ENCODE measurements at regions not wholly inside any gene's neighbourhood (a gene's known extent, or its start where the extent isn't known, plus 50 kb on each side); places are given as distances from the start of the nearest gene placed in this dataset.

DNA sequence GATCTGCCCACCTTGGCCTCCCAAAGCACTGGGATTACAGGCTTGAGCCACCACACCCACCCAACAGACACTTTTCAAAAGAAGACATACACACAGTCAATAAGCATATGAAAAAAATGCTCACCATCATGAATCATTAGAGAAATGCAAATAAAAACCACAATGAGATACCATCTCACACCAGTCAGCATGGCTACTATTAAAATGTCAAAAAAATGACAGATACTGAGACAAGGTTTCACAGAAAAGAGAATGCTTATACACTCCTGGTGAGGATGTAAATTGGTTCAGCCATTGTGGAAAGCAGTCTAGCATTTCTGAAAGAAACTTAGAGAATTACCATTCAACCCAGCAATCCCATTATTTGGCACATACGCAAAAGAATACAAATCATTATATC is 1947.2 kb downstream of the SUCLG1 start (continued):
- TF ChIP-seq, protein P1, sequence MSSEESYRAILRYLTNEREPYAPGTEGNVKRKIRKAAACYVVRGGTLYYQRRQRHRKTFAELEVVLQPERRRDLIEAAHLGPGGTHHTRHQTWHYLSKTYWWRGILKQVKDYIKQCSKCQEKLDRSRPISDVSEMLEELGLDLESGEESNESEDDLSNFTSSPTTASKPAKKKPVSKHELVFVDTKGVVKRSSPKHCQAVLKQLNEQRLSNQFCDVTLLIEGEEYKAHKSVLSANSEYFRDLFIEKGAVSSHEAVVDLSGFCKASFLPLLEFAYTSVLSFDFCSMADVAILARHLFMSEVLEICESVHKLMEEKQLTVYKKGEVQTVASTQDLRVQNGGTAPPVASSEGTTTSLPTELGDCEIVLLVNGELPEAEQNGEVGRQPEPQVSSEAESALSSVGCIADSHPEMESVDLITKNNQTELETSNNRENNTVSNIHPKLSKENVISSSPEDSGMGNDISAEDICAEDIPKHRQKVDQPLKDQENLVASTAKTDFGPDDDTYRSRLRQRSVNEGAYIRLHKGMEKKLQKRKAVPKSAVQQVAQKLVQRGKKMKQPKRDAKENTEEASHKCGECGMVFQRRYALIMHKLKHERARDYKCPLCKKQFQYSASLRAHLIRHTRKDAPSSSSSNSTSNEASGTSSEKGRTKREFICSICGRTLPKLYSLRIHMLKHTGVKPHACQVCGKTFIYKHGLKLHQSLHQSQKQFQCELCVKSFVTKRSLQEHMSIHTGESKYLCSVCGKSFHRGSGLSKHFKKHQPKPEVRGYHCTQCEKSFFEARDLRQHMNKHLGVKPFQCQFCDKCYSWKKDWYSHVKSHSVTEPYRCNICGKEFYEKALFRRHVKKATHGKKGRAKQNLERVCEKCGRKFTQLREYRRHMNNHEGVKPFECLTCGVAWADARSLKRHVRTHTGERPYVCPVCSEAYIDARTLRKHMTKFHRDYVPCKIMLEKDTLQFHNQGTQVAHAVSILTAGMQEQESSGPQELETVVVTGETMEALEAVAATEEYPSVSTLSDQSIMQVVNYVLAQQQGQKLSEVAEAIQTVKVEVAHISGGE (tag by site-specific recombination; conservative IDR thresholded peaks at IDR 0.05; ENCODE audit: low read depth), result no peak
- no peak for TF ChIP-seq ZNF792 (tag by site-specific recombination; IDR thresholded peaks at IDR 0.05)
- no peak for TF ChIP-seq ZBTB1 (tag by site-specific recombination; IDR thresholded peaks at IDR 0.05)

DNA sequence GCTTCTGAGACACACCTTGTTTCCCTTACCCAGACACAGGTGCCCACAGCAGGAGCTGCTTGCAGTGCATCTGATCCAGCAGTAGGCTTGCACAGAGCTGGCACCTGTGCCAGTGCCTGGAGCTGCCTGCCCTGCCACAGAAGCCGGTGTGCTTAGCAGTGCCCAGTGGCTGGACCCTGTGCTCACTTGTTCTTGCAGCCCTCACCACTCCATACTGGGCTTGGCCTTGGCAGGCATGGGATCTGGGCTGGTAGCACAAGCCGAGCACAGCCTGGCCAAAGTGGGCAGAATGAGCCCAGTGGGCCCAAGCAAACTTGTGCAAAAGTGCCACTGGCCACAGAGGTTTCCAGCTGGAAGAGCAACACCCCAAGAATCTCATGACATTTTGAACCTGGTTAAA is 1950.4 kb downstream of the SUCLG1 start:
- Histone ChIP-seq H3K36me3 (ENCODE audit: control insufficient read depth in 2 of 2, insufficient read depth in 1 of 2, low read length in 2 of 2) (no peaks in the 10 kb centered on the region), H3K4me3 (ENCODE audit: low read depth, low read length) (no peak overlapping the region), H3K27ac (ENCODE audit: extremely low read depth, low read depth, low read length) (no peak overlapping the region), H3K4me1 (ENCODE audit: control insufficient read depth, insufficient read depth, low read length) (no peaks in the 10 kb centered on the region), H3K9me3 (ENCODE audit: control insufficient read depth, insufficient read depth, low read depth, low read length) (no peaks in the 10 kb centered on the region)
- CTCF ChIA-PET, result no interaction called here
- POLR2A ChIA-PET, result no interaction called here
- TF ChIP-seq ZIC2 (tag by site-specific recombination; IDR thresholded peaks at IDR 0.05), result no peak
- TF ChIP-seq, protein P2, sequence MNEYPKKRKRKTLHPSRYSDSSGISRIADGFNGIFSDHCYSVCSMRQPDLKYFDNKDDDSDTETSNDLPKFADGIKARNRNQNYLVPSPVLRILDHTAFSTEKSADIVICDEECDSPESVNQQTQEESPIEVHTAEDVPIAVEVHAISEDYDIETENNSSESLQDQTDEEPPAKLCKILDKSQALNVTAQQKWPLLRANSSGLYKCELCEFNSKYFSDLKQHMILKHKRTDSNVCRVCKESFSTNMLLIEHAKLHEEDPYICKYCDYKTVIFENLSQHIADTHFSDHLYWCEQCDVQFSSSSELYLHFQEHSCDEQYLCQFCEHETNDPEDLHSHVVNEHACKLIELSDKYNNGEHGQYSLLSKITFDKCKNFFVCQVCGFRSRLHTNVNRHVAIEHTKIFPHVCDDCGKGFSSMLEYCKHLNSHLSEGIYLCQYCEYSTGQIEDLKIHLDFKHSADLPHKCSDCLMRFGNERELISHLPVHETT (tag by site-specific recombination; IDR thresholded peaks at IDR 0.05), result no peak
- no peak for TF ChIP-seq ZNF37A (tag by site-specific recombination; IDR thresholded peaks at IDR 0.05)
- no peak for TF ChIP-seq KLF1 (tag by site-specific recombination; IDR thresholded peaks at IDR 0.05)
- TF ChIP-seq GLI4 (tag by site-specific recombination; IDR thresholded peaks at IDR 0.05), result no peak
- no peak for TF ChIP-seq ZNF341 (tag by site-specific recombination; IDR thresholded peaks at IDR 0.05; ENCODE audit: low read depth)
- no peak for TF ChIP-seq ZNF311 (tag by site-specific recombination; IDR thresholded peaks at IDR 0.05; ENCODE audit: borderline replicate concordance)
- TF ChIP-seq ZNF555 (tag by site-specific recombination; conservative IDR thresholded peaks at IDR 0.05), result no peak
- TF ChIP-seq, protein P3, sequence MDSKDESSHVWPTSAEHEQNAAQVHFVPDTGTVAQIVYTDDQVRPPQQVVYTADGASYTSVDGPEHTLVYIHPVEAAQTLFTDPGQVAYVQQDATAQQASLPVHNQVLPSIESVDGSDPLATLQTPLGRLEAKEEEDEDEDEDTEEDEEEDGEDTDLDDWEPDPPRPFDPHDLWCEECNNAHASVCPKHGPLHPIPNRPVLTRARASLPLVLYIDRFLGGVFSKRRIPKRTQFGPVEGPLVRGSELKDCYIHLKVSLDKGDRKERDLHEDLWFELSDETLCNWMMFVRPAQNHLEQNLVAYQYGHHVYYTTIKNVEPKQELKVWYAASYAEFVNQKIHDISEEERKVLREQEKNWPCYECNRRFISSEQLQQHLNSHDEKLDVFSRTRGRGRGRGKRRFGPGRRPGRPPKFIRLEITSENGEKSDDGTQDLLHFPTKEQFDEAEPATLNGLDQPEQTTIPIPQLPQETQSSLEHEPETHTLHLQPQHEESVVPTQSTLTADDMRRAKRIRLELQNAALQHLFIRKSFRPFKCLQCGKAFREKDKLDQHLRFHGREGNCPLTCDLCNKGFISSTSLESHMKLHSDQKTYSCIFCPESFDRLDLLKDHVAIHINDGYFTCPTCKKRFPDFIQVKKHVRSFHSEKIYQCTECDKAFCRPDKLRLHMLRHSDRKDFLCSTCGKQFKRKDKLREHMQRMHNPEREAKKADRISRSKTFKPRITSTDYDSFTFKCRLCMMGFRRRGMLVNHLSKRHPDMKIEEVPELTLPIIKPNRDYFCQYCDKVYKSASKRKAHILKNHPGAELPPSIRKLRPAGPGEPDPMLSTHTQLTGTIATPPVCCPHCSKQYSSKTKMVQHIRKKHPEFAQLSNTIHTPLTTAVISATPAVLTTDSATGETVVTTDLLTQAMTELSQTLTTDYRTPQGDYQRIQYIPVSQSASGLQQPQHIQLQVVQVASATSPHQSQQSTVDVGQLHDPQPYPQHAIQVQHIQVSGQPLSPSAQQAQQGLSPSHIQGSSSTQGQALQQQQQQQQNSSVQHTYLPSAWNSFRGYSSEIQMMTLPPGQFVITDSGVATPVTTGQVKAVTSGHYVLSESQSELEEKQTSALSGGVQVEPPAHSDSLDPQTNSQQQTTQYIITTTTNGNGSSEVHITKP (tag by site-specific recombination; IDR thresholded peaks at IDR 0.05), result no peak
- no peak for TF ChIP-seq ZNF658 (tag by site-specific recombination; IDR thresholded peaks at IDR 0.05)
- TF ChIP-seq ZNF266 (tag by site-specific recombination; IDR thresholded peaks at IDR 0.05; ENCODE audit: low read depth), result no peak
- TF ChIP-seq SCRT2 (tag by site-specific recombination; IDR thresholded peaks at IDR 0.05), result no peak
- TF ChIP-seq ZNF768 (tag by site-specific recombination; IDR thresholded peaks at IDR 0.05), result no peak
- TF ChIP-seq KLF9 (tag by site-specific recombination; IDR thresholded peaks at IDR 0.05; ENCODE audit: low read depth), result no peak
- TF ChIP-seq, protein P4, sequence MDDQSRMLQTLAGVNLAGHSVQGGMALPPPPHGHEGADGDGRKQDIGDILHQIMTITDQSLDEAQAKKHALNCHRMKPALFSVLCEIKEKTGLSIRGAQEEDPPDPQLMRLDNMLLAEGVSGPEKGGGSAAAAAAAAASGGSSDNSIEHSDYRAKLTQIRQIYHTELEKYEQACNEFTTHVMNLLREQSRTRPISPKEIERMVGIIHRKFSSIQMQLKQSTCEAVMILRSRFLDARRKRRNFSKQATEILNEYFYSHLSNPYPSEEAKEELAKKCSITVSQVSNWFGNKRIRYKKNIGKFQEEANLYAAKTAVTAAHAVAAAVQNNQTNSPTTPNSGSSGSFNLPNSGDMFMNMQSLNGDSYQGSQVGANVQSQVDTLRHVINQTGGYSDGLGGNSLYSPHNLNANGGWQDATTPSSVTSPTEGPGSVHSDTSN (CRISPR knock-in tag; IDR thresholded peaks at IDR 0.05), result no peak
- TF ChIP-seq SALL2 (tag by site-specific recombination; IDR thresholded peaks at IDR 0.05; ENCODE audit: borderline replicate concordance), result no peak
- no peak for TF ChIP-seq ZNF214 (tag by site-specific recombination; IDR thresholded peaks at IDR 0.05; ENCODE audit: borderline replicate concordance)

All from HEK293 (cell line).